Lower lobe of right lung (tissue), 2 donors: ENCODE measurements at regions not wholly inside any gene's neighbourhood (a gene's known extent, or its start where the extent isn't known, plus 50 kb on each side); places are given as distances from the start of the nearest gene placed in this dataset.

Experiments
- ATAC-seq, 2 donors: fragments of 200-7000 bp; cut with Tn5 transposase; one replicate each; pipeline ENCODE4 v1.9.1; 2020 to 2022; ENCODE audit warnings: mild to moderate bottlenecking in 2 of 2, moderate library complexity in 2 of 2
- DNase-seq: peaks from one replicate; pipeline ENCODE4 v3.0.0-alpha.2; 2020
- H3K27ac ChIP-seq: fragments of 200-600 bp; one replicate; pipeline ENCODE4 v1.8.0; 2022
- H3K27me3 ChIP-seq: fragments of 200-600 bp; one replicate; pipeline ENCODE4 v1.8.0; 2022; ENCODE audit warnings: low read depth
- H3K36me3 ChIP-seq: fragments of 200-600 bp; one replicate; pipeline ENCODE4 v1.8.0; 2022; ENCODE audit warnings: mild to moderate bottlenecking
- H3K4me1 ChIP-seq: fragments of 200-600 bp; one replicate; pipeline ENCODE4 v1.8.0; 2022
- H3K4me3 ChIP-seq: fragments of 200-600 bp; one replicate; pipeline ENCODE4 v1.8.0; 2022; ENCODE audit warnings: mild to moderate bottlenecking
- H3K9me3 ChIP-seq: fragments of 200-600 bp; one replicate; pipeline ENCODE4 v1.8.0; 2022
- intact Hi-C: fragments of 100-400 bp; cut with DNase I; formaldehyde crosslinking; loops from one replicate; pipeline ENCODE4 v1.11.0; 2022
- TF ChIP-seq, protein P1 (sequence below): fragments of 200-600 bp; IDR thresholded peaks from one replicate; pipeline ENCODE4 v1.8.0; 2022; ENCODE audit warnings: antibody characterized with exemption, mild to moderate bottlenecking
- donor health status: DM: no; HTN: yes; CAD: no; lungs with severe emphysema.

- no peak for DNase-seq
- Histone ChIP-seq H3K9me3 (peaks cover 9% of the 10 kb centered on the region), H3K36me3 (no peaks in the 10 kb centered on the region), H3K4me3 (no peak overlapping the region), H3K4me1 (no peaks in the 10 kb centered on the region), H3K27ac (no peak overlapping the region), H3K27me3 (no peaks in the 10 kb centered on the region)
- TF ChIP-seq, protein P1, sequence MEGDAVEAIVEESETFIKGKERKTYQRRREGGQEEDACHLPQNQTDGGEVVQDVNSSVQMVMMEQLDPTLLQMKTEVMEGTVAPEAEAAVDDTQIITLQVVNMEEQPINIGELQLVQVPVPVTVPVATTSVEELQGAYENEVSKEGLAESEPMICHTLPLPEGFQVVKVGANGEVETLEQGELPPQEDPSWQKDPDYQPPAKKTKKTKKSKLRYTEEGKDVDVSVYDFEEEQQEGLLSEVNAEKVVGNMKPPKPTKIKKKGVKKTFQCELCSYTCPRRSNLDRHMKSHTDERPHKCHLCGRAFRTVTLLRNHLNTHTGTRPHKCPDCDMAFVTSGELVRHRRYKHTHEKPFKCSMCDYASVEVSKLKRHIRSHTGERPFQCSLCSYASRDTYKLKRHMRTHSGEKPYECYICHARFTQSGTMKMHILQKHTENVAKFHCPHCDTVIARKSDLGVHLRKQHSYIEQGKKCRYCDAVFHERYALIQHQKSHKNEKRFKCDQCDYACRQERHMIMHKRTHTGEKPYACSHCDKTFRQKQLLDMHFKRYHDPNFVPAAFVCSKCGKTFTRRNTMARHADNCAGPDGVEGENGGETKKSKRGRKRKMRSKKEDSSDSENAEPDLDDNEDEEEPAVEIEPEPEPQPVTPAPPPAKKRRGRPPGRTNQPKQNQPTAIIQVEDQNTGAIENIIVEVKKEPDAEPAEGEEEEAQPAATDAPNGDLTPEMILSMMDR, result no peak
- ATAC-seq, result no peak
- intact Hi-C loops, result no loop called here
Measured at GRCh38 chr22:26822313-26822712, 164.9 kb downstream of the MIAT start.

GRCh38 chr22:26823966-26824365 is 166.6 kb downstream of the MIAT start:
- H3K36me3 ChIP-seq, result no peaks in the 10 kb centered on the region
- intact Hi-C loops, result no loop called here
- no peak for DNase-seq
- TF ChIP-seq, protein P1, result no peak
- H3K27me3 ChIP-seq, result no peaks in the 10 kb centered on the region
- no peak overlapping the region for H3K27ac ChIP-seq
- no peaks in the 10 kb centered on the region for H3K9me3 ChIP-seq
- no peaks in the 10 kb centered on the region for H3K4me1 ChIP-seq
- no peak overlapping the region for H3K4me3 ChIP-seq
- ATAC-seq, result no peak

DNA sequence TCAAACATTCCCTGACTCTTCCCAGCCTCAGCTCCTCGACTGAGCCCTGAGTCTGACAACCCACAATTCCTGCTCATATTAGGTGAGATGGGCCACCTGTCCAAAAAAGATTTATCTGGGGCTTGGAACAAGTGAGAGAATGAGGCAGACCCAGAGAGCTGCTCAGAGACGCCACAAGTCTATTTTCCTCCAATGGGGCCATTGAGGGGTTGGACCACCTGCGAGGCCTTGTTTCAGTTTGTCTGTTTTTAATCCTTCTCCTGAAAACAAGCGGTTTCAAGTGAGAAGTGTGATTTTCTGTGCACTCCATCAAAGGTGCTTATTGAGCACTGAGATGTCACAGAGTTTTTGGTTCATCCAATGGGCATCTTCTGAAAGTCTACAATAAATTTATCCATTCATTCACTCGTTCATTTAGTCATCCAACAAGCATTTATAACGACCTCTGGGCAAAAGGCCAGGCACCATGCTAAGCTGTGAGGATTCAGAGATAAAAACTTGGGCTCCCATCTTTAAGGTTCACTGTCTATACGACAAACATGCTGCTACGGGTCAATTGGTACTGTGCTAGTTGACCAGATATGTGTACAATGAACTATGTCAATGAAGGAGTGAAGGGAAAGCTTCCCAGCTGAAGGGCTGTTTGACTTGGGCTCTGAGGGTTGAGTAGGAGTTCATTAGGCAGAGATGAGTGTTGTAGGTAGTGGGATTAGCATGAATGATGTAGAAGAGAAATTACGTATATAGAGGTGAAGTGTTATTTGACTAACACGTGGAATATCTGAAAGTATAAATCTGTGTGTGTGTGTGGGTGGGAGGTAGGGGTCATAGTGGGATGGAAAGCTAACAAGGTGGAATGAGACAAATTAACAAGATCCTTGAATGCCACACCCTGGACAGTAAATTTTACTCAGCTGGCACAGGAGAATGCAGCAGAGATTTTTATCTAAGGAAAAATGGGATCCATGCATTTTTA is 168.9 kb downstream of the MIAT start:
- TF ChIP-seq, protein P1, result no peak
- Histone ChIP-seq H3K27me3 (no peaks in the 10 kb centered on the region), H3K36me3 (no peaks in the 10 kb centered on the region), H3K4me1 (no peaks in the 10 kb centered on the region), H3K27ac (no peak overlapping the region), H3K4me3 (no peak overlapping the region), H3K9me3 (no peaks in the 10 kb centered on the region)
- no peak for ATAC-seq
- intact Hi-C loops, result no loop called here
- DNase-seq, result no peak

DNA sequence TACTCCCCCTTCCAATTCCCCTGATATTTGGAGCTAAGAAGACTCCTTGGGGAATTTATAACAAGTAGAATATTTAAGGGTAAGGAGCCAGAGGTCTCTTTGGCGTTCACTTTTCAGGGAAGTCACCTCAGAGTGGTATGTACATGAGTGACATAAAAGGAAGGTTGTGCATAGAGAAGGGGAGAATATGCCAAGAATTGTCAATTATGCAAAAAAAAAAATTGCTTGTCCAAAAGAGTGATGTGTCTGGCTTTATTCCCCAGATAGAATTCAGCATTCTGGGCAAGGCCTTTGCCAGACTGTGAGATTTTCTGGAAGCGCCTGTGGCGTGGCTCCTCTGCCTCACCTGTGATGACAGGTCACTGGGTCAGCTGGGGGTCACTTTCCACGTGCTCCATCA is 170.2 kb downstream of the MIAT start:
- intact Hi-C loops, result no loop called here

DNA sequence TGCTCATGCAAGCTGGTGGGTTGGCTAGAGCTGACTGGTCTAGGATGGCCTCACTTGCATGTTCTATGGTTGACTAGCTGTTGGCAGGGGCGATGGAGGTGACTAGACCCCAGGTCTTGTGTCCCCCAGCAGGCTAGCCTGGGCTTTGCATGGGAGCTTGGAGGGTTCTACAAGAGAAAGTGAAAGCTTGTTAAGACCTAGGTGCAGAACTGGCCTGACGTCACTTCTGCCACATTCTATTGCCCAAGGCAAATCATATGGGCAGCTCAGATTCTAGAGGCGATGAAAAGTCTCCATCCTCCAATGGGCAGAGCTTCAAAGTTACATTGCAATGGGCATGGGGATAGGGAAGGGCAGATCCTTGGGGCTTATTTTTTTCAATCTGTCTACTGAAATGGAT is 170.9 kb downstream of the MIAT start:
- Histone ChIP-seq H3K27ac (no peak overlapping the region), H3K9me3 (no peaks in the 10 kb centered on the region), H3K4me3 (no peak overlapping the region), H3K36me3 (no peaks in the 10 kb centered on the region), H3K27me3 (no peaks in the 10 kb centered on the region), H3K4me1 (no peaks in the 10 kb centered on the region)
- no peak for DNase-seq
- TF ChIP-seq, protein P1, result no peak
- no peak for ATAC-seq
- intact Hi-C loops, result no loop called here

More for the DNA sequence above, 170.2 kb downstream of the MIAT start:
- Histone ChIP-seq H3K9me3 (no peaks in the 10 kb centered on the region), H3K4me1 (no peaks in the 10 kb centered on the region), H3K27ac (no peak overlapping the region), H3K4me3 (no peak overlapping the region), H3K36me3 (no peaks in the 10 kb centered on the region), H3K27me3 (no peaks in the 10 kb centered on the region)
- DNase-seq, result no peak
- TF ChIP-seq, protein P1, result no peak
- ATAC-seq, result no peak
